ENCODE measurements at regions not wholly inside any gene's neighbourhood (a gene's known extent, or its start where the extent isn't known, plus 50 kb on each side); places are given as distances from the start of the nearest gene placed in this dataset.

GRCh38 chr13:43965459-43965845, 85.7 kb downstream of the LACC1 start:
- TF ChIP-seq CTCF (IDR thresholded peaks at IDR 0.05), result no peak
- no peak for TF ChIP-seq POLR2A (IDR thresholded peaks at IDR 0.05)
- TF ChIP-seq EP300 (IDR thresholded peaks at IDR 0.05), result no peak

Measured in tibial nerve (tissue), 4 donors.